Activated CD4-positive, alpha-beta T cell treated with anti-CD3 and anti-CD28 coated beads, Interleukin-2, amount 10 ng/mL, durations not matched to agents 24 days and 14 days (primary cell): ENCODE measurements at regions not wholly inside any gene's neighbourhood (a gene's known extent, or its start where the extent isn't known, plus 50 kb on each side); places are given as distances from the start of the nearest gene placed in this dataset.
A peak's percentile ranks its signal among the peaks of the same experiment; 100 is the strongest.
"Not testable (repeated sequence)": the region's sequence is repeated elsewhere in the genome, so short reads cannot be mapped to it uniquely, and the experiment has no call there.

ENCODE experiments used
- DNase-seq: peaks from one replicate; pipeline ENCODE4 v3.0.0; 2022
- H3K27ac Mint-ChIP-seq: one replicate; pipeline ENCODE4 v1.8.0; 2022; ENCODE audit warnings: mild to moderate bottlenecking, mixed read lengths
- H3K27me3 Mint-ChIP-seq: one replicate; pipeline ENCODE4 v1.8.0; 2022; ENCODE audit warnings: mixed read lengths
- H3K36me3 Mint-ChIP-seq: one replicate; pipeline ENCODE4 v1.8.0; 2022; ENCODE audit warnings: low read depth, mild to moderate bottlenecking, mixed read lengths
- H3K4me1 Mint-ChIP-seq: one replicate; pipeline ENCODE4 v1.8.0; 2021; ENCODE audit warnings: mixed read lengths
- H3K4me3 Mint-ChIP-seq: one replicate; pipeline ENCODE4 v1.8.0; 2022; ENCODE audit warnings: mild to moderate bottlenecking, moderate library complexity, mixed read lengths
- H3K9me3 Mint-ChIP-seq: one replicate; pipeline ENCODE4 v1.8.0; 2021; ENCODE audit warnings: mixed read lengths
- intact Hi-C: fragments of 100-400 bp; cut with micrococcal nuclease; formaldehyde crosslinking; loops from one replicate; pipeline ENCODE4 v1.15.1; 2023

DNA sequence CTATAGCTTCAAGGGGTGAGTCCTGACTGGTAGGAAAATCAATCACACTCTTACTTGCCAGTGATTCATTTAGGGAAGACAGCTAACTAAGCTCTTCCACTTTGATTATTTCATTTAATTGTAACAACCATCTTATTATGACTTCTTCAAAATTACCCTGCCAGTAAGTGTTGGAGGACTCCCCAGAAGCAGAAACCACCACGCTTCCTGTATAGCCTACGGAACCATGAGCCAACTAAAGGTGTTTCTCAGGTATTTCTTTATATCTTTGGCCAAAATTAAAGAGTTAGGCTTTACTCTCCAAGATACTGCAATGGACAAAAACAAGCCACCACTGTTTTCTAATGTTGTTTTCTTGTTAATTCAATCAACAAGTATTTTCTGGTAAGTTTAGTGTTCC lies 61.0 kb downstream of the FOXD4L5 start:
- H3K36me3 Mint-ChIP-seq, H3K4me1 Mint-ChIP-seq, H3K4me3 Mint-ChIP-seq, H3K27me3 Mint-ChIP-seq, H3K9me3 Mint-ChIP-seq, H3K27ac Mint-ChIP-seq, intact Hi-C loops: not testable (repeated sequence)
- DNase-seq: peak; percentile 69

DNA sequence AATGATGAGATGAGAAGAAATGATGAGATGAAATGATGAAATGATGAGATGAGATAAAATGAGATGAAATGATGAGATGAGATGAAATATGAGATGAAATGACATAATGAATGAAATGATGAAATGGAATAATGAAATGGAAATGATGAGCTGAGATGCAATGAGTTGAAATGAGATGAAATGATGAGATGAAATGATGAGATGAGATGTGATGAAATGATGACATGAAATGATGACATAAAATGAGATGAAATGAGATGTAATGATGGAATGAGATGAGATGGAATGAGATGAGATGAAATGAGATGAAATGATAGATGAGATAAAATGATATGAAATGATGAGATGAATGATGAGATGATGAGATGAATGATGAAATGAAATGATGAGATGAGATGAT lies 76.2 kb downstream of the FOXD4L5 start:
- H3K9me3 Mint-ChIP-seq: peaks cover 12% of the 10 kb centered on the region
- intact Hi-C loops, H3K27ac Mint-ChIP-seq, DNase-seq, H3K4me1 Mint-ChIP-seq, H3K4me3 Mint-ChIP-seq, H3K36me3 Mint-ChIP-seq: not testable (repeated sequence)
- H3K27me3 Mint-ChIP-seq: peaks cover 14% of the 10 kb centered on the region

DNA sequence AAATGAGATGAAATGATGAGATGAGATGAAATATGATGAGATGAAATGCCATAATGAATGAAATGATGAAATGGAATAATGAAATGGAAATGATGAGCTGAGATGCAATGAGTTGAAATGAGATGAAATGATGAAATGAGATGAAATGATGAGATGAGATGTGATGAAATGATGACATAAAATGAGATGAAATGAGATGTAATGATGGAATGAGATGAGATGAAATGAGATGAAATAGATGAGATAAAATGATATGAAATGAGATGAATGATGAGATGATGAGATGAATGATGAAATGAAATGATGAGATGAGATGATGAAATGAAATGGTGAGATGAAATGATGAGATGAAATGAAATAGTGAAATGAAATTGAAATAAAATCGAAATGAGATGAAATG lies 77.7 kb downstream of the FOXD4L5 start:
- DNase-seq, intact Hi-C loops, H3K4me3 Mint-ChIP-seq, H3K4me1 Mint-ChIP-seq, H3K27ac Mint-ChIP-seq, H3K36me3 Mint-ChIP-seq: not testable (repeated sequence)
- Mint-ChIP-seq H3K27me3 (peaks cover 14% of the 10 kb centered on the region), H3K9me3 (peaks cover 12% of the 10 kb centered on the region)

DNA sequence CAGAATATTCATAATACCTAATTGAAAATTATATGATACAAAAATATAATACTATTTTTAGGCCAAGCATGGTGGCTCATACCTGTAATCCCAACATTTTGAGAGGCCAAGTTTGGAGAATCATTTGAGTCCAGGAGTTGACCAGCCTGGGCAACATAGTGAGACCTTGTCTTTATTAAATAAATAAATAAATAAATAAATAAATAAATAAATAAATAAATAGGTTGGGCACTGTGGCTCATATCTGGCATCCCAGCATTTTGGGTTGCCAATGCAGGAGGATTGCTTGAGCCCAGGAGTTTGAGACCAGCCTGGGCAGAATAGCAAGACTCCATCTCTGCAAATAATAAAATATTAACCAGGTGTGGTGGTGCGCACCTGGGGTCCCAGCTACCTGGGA lies 79.2 kb downstream of the FOXD4L5 start:
- DNase-seq, H3K4me3 Mint-ChIP-seq, intact Hi-C loops, H3K27ac Mint-ChIP-seq, H3K4me1 Mint-ChIP-seq, H3K36me3 Mint-ChIP-seq: not testable (repeated sequence)
- Mint-ChIP-seq H3K9me3 (peaks cover 12% of the 10 kb centered on the region), H3K27me3 (peaks cover 14% of the 10 kb centered on the region)

DNA sequence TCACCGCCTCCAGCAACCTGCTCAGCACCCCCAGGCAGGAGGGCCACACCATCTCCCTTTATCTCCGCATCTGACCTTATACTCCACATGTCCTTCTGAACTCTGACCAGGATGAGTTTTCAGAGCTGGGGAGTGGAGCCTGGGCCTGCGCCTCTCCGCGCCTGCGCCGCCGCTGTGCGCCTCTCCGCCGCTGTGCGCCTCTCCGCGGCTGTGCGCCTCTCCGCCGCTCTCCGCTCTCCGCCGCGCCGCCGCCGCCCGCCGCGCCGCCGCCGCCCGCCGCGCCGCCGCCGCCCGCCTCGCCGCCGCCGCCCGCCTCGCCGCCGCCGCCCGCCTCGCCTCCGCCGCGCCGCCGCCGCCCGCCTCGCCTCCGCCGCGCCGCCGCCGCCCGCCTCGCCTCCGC lies 89.2 kb downstream of the FOXD4L5 start:
- H3K36me3 Mint-ChIP-seq, H3K27ac Mint-ChIP-seq, intact Hi-C loops: not testable (repeated sequence)

DNA sequence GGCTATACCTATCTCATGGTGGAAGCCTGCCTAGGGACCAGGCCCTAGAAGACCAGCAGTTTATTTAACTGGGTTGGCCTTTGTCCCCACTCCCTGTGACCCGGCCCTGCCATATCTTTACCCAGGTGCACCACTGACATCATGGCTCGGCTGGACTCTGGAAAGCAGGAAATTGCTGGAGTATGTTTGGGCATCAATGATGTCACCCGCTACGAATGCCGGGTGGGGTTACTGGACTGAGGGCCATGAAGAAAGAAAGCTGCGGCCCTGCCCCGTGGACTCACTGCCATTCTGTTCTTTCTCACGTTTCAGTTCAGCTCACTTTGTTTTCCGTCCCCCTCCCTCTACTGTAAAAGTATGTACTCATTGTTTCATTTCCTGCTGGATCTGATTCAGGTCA lies 129.1 kb downstream of the FOXD4L5 start:
- H3K36me3 Mint-ChIP-seq, H3K4me3 Mint-ChIP-seq, H3K27me3 Mint-ChIP-seq, H3K27ac Mint-ChIP-seq, H3K4me1 Mint-ChIP-seq, H3K9me3 Mint-ChIP-seq, DNase-seq, intact Hi-C loops: not testable (repeated sequence)

More for the DNA sequence above, 89.2 kb downstream of the FOXD4L5 start:
- H3K27me3 Mint-ChIP-seq, H3K4me1 Mint-ChIP-seq, H3K9me3 Mint-ChIP-seq, H3K4me3 Mint-ChIP-seq: not testable (repeated sequence)
- peak; percentile 2 for DNase-seq
